SH-SY5Y (cell line): ENCODE measurements at regions not wholly inside any gene's neighbourhood (a gene's known extent, or its start where the extent isn't known, plus 50 kb on each side); places are given as distances from the start of the nearest gene placed in this dataset.

Experiments used
- GATA2 ChIP-seq: IDR thresholded peaks from 2 replicates; pipeline ENCODE4 v1.6.1; 2011; ENCODE audit warnings: mild to moderate bottlenecking, low read depth, low read length
- GATA3 ChIP-seq: IDR thresholded peaks from 2 replicates; pipeline ENCODE4 v1.6.1; 2011; ENCODE audit warnings: low read depth, mild to moderate bottlenecking, low read length, moderate library complexity

- no peak for TF ChIP-seq GATA2
- TF ChIP-seq GATA3: no peak
These were observed 308.7 kb upstream of the TNRC6C start for GRCh38 chr17:77649717-77650211.
